ENCODE measurements at regions not wholly inside any gene's neighbourhood (a gene's known extent, or its start where the extent isn't known, plus 50 kb on each side); places are given as distances from the start of the nearest gene placed in this dataset.
A peak's percentile ranks its signal among the peaks of the same experiment; 100 is the strongest.
"Not testable (repeated sequence)": the region's sequence is repeated elsewhere in the genome, so short reads cannot be mapped to it uniquely, and the experiment has no call there.

- Histone ChIP-seq H3K27ac (no peak overlapping the region), H3K27me3 (peaks cover 26% of the 10 kb centered on the region), H3K36me3 (no peaks in the 10 kb centered on the region), H3K4me1 (ENCODE audit: low read depth) (no peaks in the 10 kb centered on the region), H3K9me3 (ENCODE audit: low read depth) (no peaks in the 10 kb centered on the region), H3K4me3 (no peak overlapping the region)
- no peak for TF ChIP-seq CTCF (IDR thresholded peaks at IDR 0.05; ENCODE audit: low read depth, low read length)
- no peak for DNase-seq (ENCODE audit: low read depth in 1 of 2, low spot score in 1 of 2)
Observed at GRCh38 chr4:31791666-31792065, 1071.5 kb downstream of the PCDH7 start.

GRCh38 chr4:31793907-31794306 lies 1073.7 kb downstream of the PCDH7 start:
- H3K27ac ChIP-seq, result no peak overlapping the region
- H3K9me3 ChIP-seq (ENCODE audit: low read depth), result no peaks in the 10 kb centered on the region
- DNase-seq (ENCODE audit: low read depth in 1 of 2, low spot score in 1 of 2), result peak in 1 of 2 donors; percentile 2
- H3K27me3 ChIP-seq, result peaks cover 25% of the 10 kb centered on the region
- no peaks in the 10 kb centered on the region for H3K4me1 ChIP-seq (ENCODE audit: low read depth)
- H3K36me3 ChIP-seq, result no peaks in the 10 kb centered on the region
- TF ChIP-seq CTCF (IDR thresholded peaks at IDR 0.05; ENCODE audit: low read depth, low read length), result peak; percentile 25
- H3K4me3 ChIP-seq, result no peak overlapping the region

GRCh38 chr4:31797052-31797451 lies 1076.9 kb downstream of the PCDH7 start:
- not testable (repeated sequence) for H3K27ac ChIP-seq; H3K9me3 ChIP-seq (ENCODE audit: low read depth); H3K36me3 ChIP-seq; DNase-seq (ENCODE audit: low read depth in 1 of 2, low spot score in 1 of 2); H3K4me1 ChIP-seq (ENCODE audit: low read depth); H3K4me3 ChIP-seq
- H3K27me3 ChIP-seq, result peaks cover 25% of the 10 kb centered on the region

GRCh38 chr4:31803526-31804195 lies 1083.5 kb downstream of the PCDH7 start:
- no peak overlapping the region for H3K4me3 ChIP-seq
- no peaks in the 10 kb centered on the region for H3K9me3 ChIP-seq (ENCODE audit: low read depth)
- DNase-seq (ENCODE audit: low read depth in 1 of 2, low spot score in 1 of 2), result peak; percentile 7 to 52
- peaks cover 6% of the 10 kb centered on the region for H3K4me1 ChIP-seq (ENCODE audit: low read depth)
- H3K27ac ChIP-seq, result no peak overlapping the region
- no peak for TF ChIP-seq CTCF (IDR thresholded peaks at IDR 0.05; ENCODE audit: low read depth, low read length)
- H3K36me3 ChIP-seq, result no peaks in the 10 kb centered on the region
- H3K27me3 ChIP-seq, result peaks cover 56% of the 10 kb centered on the region

- Histone ChIP-seq H3K9me3 (ENCODE audit: low read depth) (no peaks in the 10 kb centered on the region), H3K4me1 (ENCODE audit: low read depth) (peaks cover 6% of the 10 kb centered on the region), H3K36me3 (no peaks in the 10 kb centered on the region), H3K27me3 (peaks cover 56% of the 10 kb centered on the region), H3K27ac (no peak overlapping the region), H3K4me3 (no peak overlapping the region)
- DNase-seq (ENCODE audit: low read depth in 1 of 2, low spot score in 1 of 2), result peak in 1 of 2 donors; percentile 55
- no peak for TF ChIP-seq CTCF (IDR thresholded peaks at IDR 0.05; ENCODE audit: low read depth, low read length)
Observed at GRCh38 chr4:31807036-31807435, 1086.9 kb downstream of the PCDH7 start.

- H3K27ac ChIP-seq, result no peak overlapping the region
- no peaks in the 10 kb centered on the region for H3K4me1 ChIP-seq (ENCODE audit: low read depth)
- no peaks in the 10 kb centered on the region for H3K27me3 ChIP-seq
- no peak for TF ChIP-seq CTCF (IDR thresholded peaks at IDR 0.05; ENCODE audit: low read depth, low read length)
- H3K36me3 ChIP-seq, result no peaks in the 10 kb centered on the region
- no peaks in the 10 kb centered on the region for H3K9me3 ChIP-seq (ENCODE audit: low read depth)
- no peak for DNase-seq (ENCODE audit: low read depth in 1 of 2, low spot score in 1 of 2)
- no peak overlapping the region for H3K4me3 ChIP-seq
Observed at GRCh38 chr4:31844350-31844749, 1124.2 kb downstream of the PCDH7 start.
